ENCODE measurements at regions not wholly inside any gene's neighbourhood (a gene's known extent, or its start where the extent isn't known, plus 50 kb on each side); places are given as distances from the start of the nearest gene placed in this dataset.

GRCh38 chr7:85947767-85948166, 695.9 kb upstream of the GRM3 start:
- Mint-ChIP-seq H3K4me1 (no peaks in the 10 kb centered on the region), H3K27me3 (ENCODE audit: low read depth in 3 of 3) (no peaks in the 10 kb centered on the region), H3K36me3 (no peaks in the 10 kb centered on the region), H3K4me3 (no peak overlapping the region), H3K9me3 (peaks cover 3 to 16% (median 10%) of the 10 kb centered on the region in 7 donors), H3K27ac (no peak overlapping the region)
- Histone ChIP-seq H3K4me2 (replicated peaks; ENCODE audit: extremely low read depth, low read length, poor library complexity, severe bottlenecking) (no peak overlapping the region), H3K9me3 (replicated peaks in 1 of 2; ENCODE audit: control insufficient read depth in 1 of 2, insufficient read depth in 1 of 2, low read length in 2 of 2) (peaks cover 13 to 17% of the 10 kb centered on the region in 2 donors), H3K9ac (ENCODE audit: insufficient read depth, low read length, poor library complexity, severe bottlenecking) (no peak overlapping the region), H3K4me1 (ENCODE audit: control insufficient read depth in 1 of 2, insufficient read depth in 2 of 2, low read length in 2 of 2) (no peaks in the 10 kb centered on the region), H3K36me3 (replicated peaks in 1 of 2; ENCODE audit: control insufficient read depth in 1 of 2, insufficient read depth in 2 of 2, low read length in 2 of 2) (no peaks in the 10 kb centered on the region), H3K27me3 (ENCODE audit: control insufficient read depth in 2 of 2, insufficient read depth in 2 of 2, low read length in 2 of 2) (no peaks in the 10 kb centered on the region), H4K20me1 (ENCODE audit: insufficient read depth, low read length) (no peaks in the 10 kb centered on the region), H3K79me2 (ENCODE audit: insufficient read depth, low read length) (no peaks in the 10 kb centered on the region), H3K4me3 (replicated peaks in 1 of 3; ENCODE audit: low read depth in 2 of 3, low read length in 3 of 3) (no peak overlapping the region), H3K27ac (ENCODE audit: low read depth in 1 of 2, low read length in 2 of 2) (no peak overlapping the region), H2AFZ (ENCODE audit: insufficient read depth, low read depth, low read length, poor library complexity, severe bottlenecking) (no peak overlapping the region)
- DNase-seq = no peak
- TF ChIP-seq, protein P1, sequence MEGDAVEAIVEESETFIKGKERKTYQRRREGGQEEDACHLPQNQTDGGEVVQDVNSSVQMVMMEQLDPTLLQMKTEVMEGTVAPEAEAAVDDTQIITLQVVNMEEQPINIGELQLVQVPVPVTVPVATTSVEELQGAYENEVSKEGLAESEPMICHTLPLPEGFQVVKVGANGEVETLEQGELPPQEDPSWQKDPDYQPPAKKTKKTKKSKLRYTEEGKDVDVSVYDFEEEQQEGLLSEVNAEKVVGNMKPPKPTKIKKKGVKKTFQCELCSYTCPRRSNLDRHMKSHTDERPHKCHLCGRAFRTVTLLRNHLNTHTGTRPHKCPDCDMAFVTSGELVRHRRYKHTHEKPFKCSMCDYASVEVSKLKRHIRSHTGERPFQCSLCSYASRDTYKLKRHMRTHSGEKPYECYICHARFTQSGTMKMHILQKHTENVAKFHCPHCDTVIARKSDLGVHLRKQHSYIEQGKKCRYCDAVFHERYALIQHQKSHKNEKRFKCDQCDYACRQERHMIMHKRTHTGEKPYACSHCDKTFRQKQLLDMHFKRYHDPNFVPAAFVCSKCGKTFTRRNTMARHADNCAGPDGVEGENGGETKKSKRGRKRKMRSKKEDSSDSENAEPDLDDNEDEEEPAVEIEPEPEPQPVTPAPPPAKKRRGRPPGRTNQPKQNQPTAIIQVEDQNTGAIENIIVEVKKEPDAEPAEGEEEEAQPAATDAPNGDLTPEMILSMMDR (IDR thresholded peaks at IDR 0.05) = no peak
- intact Hi-C loops (cut with micrococcal nuclease) = no loop called here

DNA sequence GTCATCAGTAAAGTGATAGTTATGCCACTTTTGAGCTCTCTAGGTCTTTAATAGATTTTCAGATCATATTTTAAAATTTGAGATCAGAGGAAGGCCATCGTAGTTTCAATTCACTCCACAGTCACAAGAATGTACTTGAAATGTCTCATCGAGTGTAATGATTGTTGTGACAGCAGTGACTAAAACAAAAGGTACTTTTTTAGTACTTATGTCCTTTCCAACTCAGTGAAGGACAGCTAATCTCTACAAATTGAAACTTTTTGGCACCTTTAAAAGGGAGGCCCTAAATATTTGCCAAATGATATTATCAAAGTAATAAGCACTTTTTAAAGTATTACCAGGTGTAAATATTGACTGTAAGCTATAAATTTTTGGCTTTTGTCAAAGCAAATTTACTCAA, 702.9 kb upstream of the GRM3 start:
- Mint-ChIP-seq H3K4me3 (no peak overlapping the region), H3K9me3 (peaks cover 0 to 8% (median 0%) of the 10 kb centered on the region in 7 donors), H3K27me3 (ENCODE audit: low read depth in 3 of 3) (no peaks in the 10 kb centered on the region), H3K27ac (no peak overlapping the region), H3K36me3 (no peaks in the 10 kb centered on the region), H3K4me1 (no peaks in the 10 kb centered on the region)
- no peaks in the 10 kb centered on the region for H3K9me3 ChIP-seq (replicated peaks in 1 of 2; ENCODE audit: control insufficient read depth in 1 of 2, insufficient read depth in 1 of 2, low read length in 2 of 2)
- no peaks in the 10 kb centered on the region for H3K36me3 ChIP-seq (replicated peaks in 1 of 2; ENCODE audit: control insufficient read depth in 1 of 2, insufficient read depth in 2 of 2, low read length in 2 of 2)
- WGBS (ENCODE audit: insufficient coverage) = no CpG with 5 or more reads among the region's 2 CpGs
- H3K4me1 ChIP-seq (ENCODE audit: control insufficient read depth in 1 of 2, insufficient read depth in 2 of 2, low read length in 2 of 2) = no peaks in the 10 kb centered on the region
- TF ChIP-seq, protein P1 (IDR thresholded peaks at IDR 0.05) = no peak
- H3K27ac ChIP-seq (ENCODE audit: low read depth in 1 of 2, low read length in 2 of 2) = no peak overlapping the region
- DNase-seq = no peak
- intact Hi-C loops (cut with micrococcal nuclease) = no loop called here
- no peaks in the 10 kb centered on the region for H3K27me3 ChIP-seq (ENCODE audit: control insufficient read depth in 2 of 2, insufficient read depth in 2 of 2, low read length in 2 of 2)
- H2AFZ ChIP-seq (ENCODE audit: insufficient read depth, low read depth, low read length, poor library complexity, severe bottlenecking) = no peak overlapping the region
- no peak overlapping the region for H3K9ac ChIP-seq (ENCODE audit: insufficient read depth, low read length, poor library complexity, severe bottlenecking)
- H4K20me1 ChIP-seq (ENCODE audit: insufficient read depth, low read length) = no peaks in the 10 kb centered on the region
- H3K4me2 ChIP-seq (replicated peaks; ENCODE audit: extremely low read depth, low read length, poor library complexity, severe bottlenecking) = no peak overlapping the region
- H3K79me2 ChIP-seq (ENCODE audit: insufficient read depth, low read length) = no peaks in the 10 kb centered on the region
- H3K4me3 ChIP-seq (replicated peaks in 1 of 3; ENCODE audit: low read depth in 2 of 3, low read length in 3 of 3) = no peak overlapping the region
